Body of pancreas (tissue), 4 donors: ENCODE measurements at regions not wholly inside any gene's neighbourhood (a gene's known extent, or its start where the extent isn't known, plus 50 kb on each side); places are given as distances from the start of the nearest gene placed in this dataset.
A peak's percentile ranks its signal among the peaks of the same experiment; 100 is the strongest.
"Not testable (repeated sequence)": the region's sequence is repeated elsewhere in the genome, so short reads cannot be mapped to it uniquely, and the experiment has no call there.

Experiments used
- ATAC-seq: fragments of 150-250 bp; one replicate; pipeline ENCODE4 v1.9.1; 2016
- DNase-seq, 4 donors: peaks; one replicate each; pipeline ENCODE4 v3.0.0-alpha.2; 2019
- H3K27ac ChIP-seq, 4 donors: fragments of 200-600 bp; sonication (generic); 1 replicate in 3 of 4; 2 replicates in 1 of 4; pipeline versions ENCODE4 v1.5.1 to v1.6.1; 2016 to 2019; ENCODE audit warnings: mild to moderate bottlenecking in 1 of 4, mixed read lengths in 1 of 4, moderate library complexity in 1 of 4
- H3K27me3 ChIP-seq, 2 donors: fragments of 200-600 bp; sonication (generic); one replicate each; pipeline ENCODE4 v1.6.0; 2016; ENCODE audit warnings: mild to moderate bottlenecking in 1 of 2
- H3K36me3 ChIP-seq, 2 donors: fragments of 200-600 bp; sonication (generic); replicated peaks in 1 of 2; 2 replicates each; pipeline ENCODE4 v1.5.1; 2016; ENCODE audit warnings: low read depth in 2 of 2; ENCODE audit not compliant: insufficient read depth in 1 of 2
- H3K4me1 ChIP-seq: fragments of 200-600 bp; sonication (generic); one replicate; pipeline ENCODE4 v1.6.0; 2016
- H3K4me3 ChIP-seq, 2 donors: fragments of 200-600 bp; sonication (generic); 1 replicate in 1 of 2; 2 replicates in 1 of 2; pipeline ENCODE4 v1.5.1; 2016 to 2019
- H3K9me3 ChIP-seq, 3 donors: fragments of 200-600 bp; sonication (generic); 1 replicate in 2 of 3; 2 replicates in 1 of 3; pipeline ENCODE4 v1.5.1; 2016
- POLR2A ChIP-seq, 3 donors: fragments of 450-650 bp; IDR thresholded peaks; one replicate each; pipeline ENCODE4 v1.6.1; 2016; ENCODE audit warnings: antibody characterized with exemption in 3 of 3, mild to moderate bottlenecking in 2 of 3
- WGBS, 2 donors: methylation state at CpG; one replicate each; pipeline ENCODE4 v1.1.5; 2017; 5-methylcytosine and 5-hydroxymethylcytosine counted together
- intact Hi-C: fragments of 100-400 bp; cut with DNase I; formaldehyde crosslinking; loops from one replicate; pipeline ENCODE4 v1.15.1; 2023
- TF ChIP-seq, protein P1 (sequence below), 7 experiments: fragments of 450-650 bp in 4 of 7; fragments of 200-600 bp in 3 of 7; sonication (generic) in 3 of 7; IDR thresholded peaks; one replicate each; pipeline ENCODE4 v1.5.1; 2016 to 2019; ENCODE audit warnings: antibody characterized with exemption in 7 of 7

DNA sequence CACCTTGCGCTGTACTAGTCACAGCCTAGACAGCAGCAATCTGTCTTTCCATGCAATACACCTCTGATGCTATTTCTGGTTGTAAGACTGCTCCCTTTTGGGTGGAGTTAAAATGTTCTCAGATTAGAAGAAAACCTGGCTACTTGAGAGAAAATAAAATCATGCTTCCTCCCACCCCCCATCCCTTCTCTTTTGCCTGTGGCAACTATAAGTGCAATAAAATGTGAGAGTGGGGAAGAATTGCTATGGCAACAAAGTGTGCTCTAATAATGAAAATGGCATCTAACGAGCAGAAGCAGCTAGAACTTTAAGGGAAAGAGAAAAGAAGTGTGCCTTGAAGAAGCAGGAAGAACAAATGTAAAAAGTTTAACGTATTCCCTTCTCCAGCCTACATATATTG is 464.2 kb upstream of the FSHR start:
- no peak overlapping the region for H3K4me3 ChIP-seq
- no peak for TF ChIP-seq POLR2A (IDR thresholded peaks at IDR 0.05)
- TF ChIP-seq, protein P1, sequence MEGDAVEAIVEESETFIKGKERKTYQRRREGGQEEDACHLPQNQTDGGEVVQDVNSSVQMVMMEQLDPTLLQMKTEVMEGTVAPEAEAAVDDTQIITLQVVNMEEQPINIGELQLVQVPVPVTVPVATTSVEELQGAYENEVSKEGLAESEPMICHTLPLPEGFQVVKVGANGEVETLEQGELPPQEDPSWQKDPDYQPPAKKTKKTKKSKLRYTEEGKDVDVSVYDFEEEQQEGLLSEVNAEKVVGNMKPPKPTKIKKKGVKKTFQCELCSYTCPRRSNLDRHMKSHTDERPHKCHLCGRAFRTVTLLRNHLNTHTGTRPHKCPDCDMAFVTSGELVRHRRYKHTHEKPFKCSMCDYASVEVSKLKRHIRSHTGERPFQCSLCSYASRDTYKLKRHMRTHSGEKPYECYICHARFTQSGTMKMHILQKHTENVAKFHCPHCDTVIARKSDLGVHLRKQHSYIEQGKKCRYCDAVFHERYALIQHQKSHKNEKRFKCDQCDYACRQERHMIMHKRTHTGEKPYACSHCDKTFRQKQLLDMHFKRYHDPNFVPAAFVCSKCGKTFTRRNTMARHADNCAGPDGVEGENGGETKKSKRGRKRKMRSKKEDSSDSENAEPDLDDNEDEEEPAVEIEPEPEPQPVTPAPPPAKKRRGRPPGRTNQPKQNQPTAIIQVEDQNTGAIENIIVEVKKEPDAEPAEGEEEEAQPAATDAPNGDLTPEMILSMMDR (IDR thresholded peaks at IDR 0.05): no peak
- no peaks in the 10 kb centered on the region for H3K36me3 ChIP-seq
- intact Hi-C loops: loop anchor here (5.0 kb wide), 1 partner anchor 529 kb away; no protein-coding TSS in a partner anchor
- no peak for ATAC-seq
- H3K9me3 ChIP-seq: no peaks in the 10 kb centered on the region
- H3K27ac ChIP-seq: no peak overlapping the region
- 67 to 76% methylated on average over 3 of the region's 3 CpGs for WGBS, 2 donors
- no peaks in the 10 kb centered on the region for H3K27me3 ChIP-seq
- DNase-seq: no peak
- H3K4me1 ChIP-seq: no peaks in the 10 kb centered on the region

DNA sequence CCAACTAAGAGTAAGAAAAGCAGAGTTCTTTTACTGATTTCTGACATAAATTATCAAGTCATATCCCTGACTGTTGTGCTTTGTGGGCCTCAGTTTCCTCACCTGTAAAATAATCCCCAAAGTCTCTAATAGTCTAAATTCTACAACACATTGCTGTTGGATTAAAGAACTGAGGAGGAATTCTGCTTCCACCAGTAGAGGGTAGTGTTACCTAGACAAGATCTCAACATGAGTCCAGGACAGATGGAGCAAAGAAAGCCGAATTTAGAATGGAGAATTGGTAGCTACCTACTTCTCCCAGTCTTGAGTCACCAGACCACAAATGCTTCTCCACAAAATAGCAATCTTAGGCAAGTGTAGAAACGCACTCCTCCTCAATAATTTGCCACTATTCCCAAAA is 462.5 kb upstream of the FSHR start:
- peak in 1 of 4 donors; percentile 6 for DNase-seq
- Histone ChIP-seq H3K9me3 (no peaks in the 10 kb centered on the region), H3K4me1 (no peaks in the 10 kb centered on the region), H3K36me3 (no peaks in the 10 kb centered on the region), H3K4me3 (no peak overlapping the region), H3K27me3 (no peaks in the 10 kb centered on the region), H3K27ac (no peak overlapping the region)
- WGBS, 2 donors: 0 to 7% methylated on average over 2 of the region's 2 CpGs
- TF ChIP-seq, protein P1 (IDR thresholded peaks at IDR 0.05): peak in 6 of 7 experiments; percentile 28 to 55 (median 36)
- no peak for TF ChIP-seq POLR2A (IDR thresholded peaks at IDR 0.05)
- ATAC-seq: no peak
- intact Hi-C loops: loop anchor here (5.0 kb wide), 1 partner anchor 531 kb away; no protein-coding TSS in a partner anchor

DNA sequence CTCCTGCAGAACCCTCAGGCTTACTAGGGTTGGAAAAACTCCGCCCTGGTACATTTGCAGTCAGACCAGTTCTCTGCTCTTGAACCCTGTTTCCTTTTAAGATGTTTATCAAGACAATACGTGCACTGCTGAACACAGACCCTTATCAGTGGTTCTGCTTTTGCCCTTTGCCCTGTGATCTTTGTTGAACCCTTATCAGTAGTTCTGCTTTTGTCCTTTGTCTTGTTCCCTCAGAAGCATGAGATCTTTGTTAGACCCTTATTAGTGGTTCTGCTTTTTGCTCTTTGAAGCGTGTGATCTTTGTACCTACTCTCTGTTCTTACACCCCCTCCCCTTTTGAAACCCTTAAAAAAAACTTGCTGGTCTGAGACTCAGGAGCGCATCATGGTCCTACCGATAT is 457.5 kb upstream of the FSHR start:
- DNase-seq, H3K4me1 ChIP-seq, H3K36me3 ChIP-seq, H3K4me3 ChIP-seq, H3K27ac ChIP-seq, intact Hi-C loops, ATAC-seq, H3K27me3 ChIP-seq, H3K9me3 ChIP-seq: not testable (repeated sequence)
- 67 to 72% methylated on average over 5 of the region's 5 CpGs for WGBS, 2 donors

DNA sequence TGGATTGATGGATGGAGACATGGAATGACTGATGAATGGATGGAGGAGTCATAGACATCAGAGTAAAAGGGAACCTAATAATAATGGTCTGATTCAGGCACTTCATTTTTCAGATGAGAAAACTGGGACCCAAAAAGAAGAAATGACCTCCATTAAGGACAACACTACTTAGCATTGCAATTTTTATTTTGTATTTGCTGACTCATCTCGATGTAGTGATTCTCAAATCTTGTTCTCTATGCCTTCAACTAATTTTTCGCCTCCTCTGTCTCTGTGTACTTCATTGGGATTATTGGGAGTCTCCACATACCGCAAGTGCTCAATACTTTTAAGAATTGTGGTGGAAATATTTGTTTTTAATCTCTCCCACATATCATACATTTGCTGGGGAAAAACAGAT is 446.2 kb upstream of the FSHR start:
- no peaks in the 10 kb centered on the region for H3K27me3 ChIP-seq
- H3K27ac ChIP-seq: no peak overlapping the region
- 49 to 68% methylated on average over 3 of the region's 3 CpGs for WGBS, 2 donors
- no peak for ATAC-seq
- no peaks in the 10 kb centered on the region for H3K9me3 ChIP-seq
- intact Hi-C loops: no loop called here
- no peak overlapping the region for H3K4me3 ChIP-seq
- H3K4me1 ChIP-seq: no peaks in the 10 kb centered on the region
- no peaks in the 10 kb centered on the region for H3K36me3 ChIP-seq
- no peak for DNase-seq
- TF ChIP-seq POLR2A (IDR thresholded peaks at IDR 0.05): no peak
- TF ChIP-seq, protein P1 (IDR thresholded peaks at IDR 0.05): no peak

DNA sequence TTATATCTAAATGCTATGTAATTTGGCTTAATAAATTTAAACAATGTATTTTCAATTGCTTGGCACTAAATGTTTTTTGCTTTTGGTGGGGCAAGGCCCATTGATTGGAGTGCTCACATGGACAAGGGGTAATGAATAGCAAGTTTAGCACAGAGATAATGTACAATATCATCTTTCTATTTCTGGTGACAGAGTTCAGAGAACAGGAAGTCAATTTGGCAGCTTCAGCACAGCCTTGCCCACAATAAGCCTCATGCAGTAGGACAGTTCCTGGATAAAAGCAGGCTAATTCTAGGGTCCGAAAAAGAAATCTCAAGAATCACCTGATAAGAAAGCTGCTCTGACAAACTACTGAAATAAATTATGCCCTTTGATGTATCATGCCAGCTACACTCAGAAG is 443.9 kb upstream of the FSHR start:
- Histone ChIP-seq H3K36me3 (no peaks in the 10 kb centered on the region), H3K27me3 (no peaks in the 10 kb centered on the region), H3K9me3 (no peaks in the 10 kb centered on the region), H3K27ac (no peak overlapping the region), H3K4me1 (no peaks in the 10 kb centered on the region), H3K4me3 (no peak overlapping the region)
- 22 to 31% methylated on average over 1 of the region's 1 CpG for WGBS, 2 donors
- no peak for ATAC-seq
- no peak for DNase-seq
- TF ChIP-seq, protein P1 (IDR thresholded peaks at IDR 0.05): no peak
- TF ChIP-seq POLR2A (IDR thresholded peaks at IDR 0.05): no peak
- intact Hi-C loops: no loop called here
